ENCODE measurements at regions not wholly inside any gene's neighbourhood (a gene's known extent, or its start where the extent isn't known, plus 50 kb on each side); places are given as distances from the start of the nearest gene placed in this dataset. TPM values are rescaled to one million over a fixed set of nuclear protein-coding genes. Genes with fewer than 3 reads are reported as not detected.
A peak's percentile ranks its signal among the peaks of the same experiment; 100 is the strongest.

- no peaks in the 10 kb centered on the region for H3K27me3 ChIP-seq (replicated peaks in 1 of 4; ENCODE audit: control extremely low read depth in 1 of 4, control insufficient read depth in 3 of 4, insufficient read depth in 4 of 4, low read length in 3 of 4)
- Mint-ChIP-seq H3K27me3 (no peaks in the 10 kb centered on the region), H3K4me1 (peaks cover 17% of the 10 kb centered on the region), H3K9me3 (ENCODE audit: insufficient read depth) (no peaks in the 10 kb centered on the region), H3K4me3 (peak overlapping the region; percentile 54), H3K27ac (no peak overlapping the region)
- ChIA-PET POLR2A (interaction anchor here (0.9 kb wide), 1 partner anchor 14 kb away, joined by 7 read pairs; no protein-coding TSS in a partner anchor), CTCF (interaction anchor here (0.6 kb wide), 1 partner anchor 16 kb away, joined by 3 read pairs; no protein-coding TSS in a partner anchor)
- H2AFZ ChIP-seq (ENCODE audit: insufficient read depth, low read depth, low read length, poor library complexity, severe bottlenecking): peak overlapping the region; percentile 7
- ATAC-seq (ENCODE audit: low read depth): peak; percentile 28
- TF ChIP-seq EZH2 (IDR thresholded peaks at IDR 0.05; ENCODE audit: borderline replicate concordance, insufficient read depth, low read depth, low read length, poor library complexity, severe bottlenecking): no peak
- TF ChIP-seq, protein P1, sequence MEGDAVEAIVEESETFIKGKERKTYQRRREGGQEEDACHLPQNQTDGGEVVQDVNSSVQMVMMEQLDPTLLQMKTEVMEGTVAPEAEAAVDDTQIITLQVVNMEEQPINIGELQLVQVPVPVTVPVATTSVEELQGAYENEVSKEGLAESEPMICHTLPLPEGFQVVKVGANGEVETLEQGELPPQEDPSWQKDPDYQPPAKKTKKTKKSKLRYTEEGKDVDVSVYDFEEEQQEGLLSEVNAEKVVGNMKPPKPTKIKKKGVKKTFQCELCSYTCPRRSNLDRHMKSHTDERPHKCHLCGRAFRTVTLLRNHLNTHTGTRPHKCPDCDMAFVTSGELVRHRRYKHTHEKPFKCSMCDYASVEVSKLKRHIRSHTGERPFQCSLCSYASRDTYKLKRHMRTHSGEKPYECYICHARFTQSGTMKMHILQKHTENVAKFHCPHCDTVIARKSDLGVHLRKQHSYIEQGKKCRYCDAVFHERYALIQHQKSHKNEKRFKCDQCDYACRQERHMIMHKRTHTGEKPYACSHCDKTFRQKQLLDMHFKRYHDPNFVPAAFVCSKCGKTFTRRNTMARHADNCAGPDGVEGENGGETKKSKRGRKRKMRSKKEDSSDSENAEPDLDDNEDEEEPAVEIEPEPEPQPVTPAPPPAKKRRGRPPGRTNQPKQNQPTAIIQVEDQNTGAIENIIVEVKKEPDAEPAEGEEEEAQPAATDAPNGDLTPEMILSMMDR (IDR thresholded peaks at IDR 0.05): no peak
- no peak overlapping the region for H3K27ac ChIP-seq (ENCODE audit: low read length in 2 of 2)
- intact Hi-C loops (cut with micrococcal nuclease): no loop called here
- no peaks in the 10 kb centered on the region for H3K36me3 ChIP-seq (replicated peaks in 1 of 2; ENCODE audit: control extremely low read depth in 1 of 2, control insufficient read depth in 1 of 2, extremely low read depth in 1 of 2, insufficient read depth in 2 of 2, low read length in 1 of 2)
- peaks cover 11 to 16% of the 10 kb centered on the region in 2 donors for H3K4me1 ChIP-seq (ENCODE audit: control insufficient read depth in 2 of 2, insufficient read depth in 2 of 2, low read length in 2 of 2)
- H4K20me1 ChIP-seq (ENCODE audit: control insufficient read depth, insufficient read depth, low read length, poor library complexity, severe bottlenecking): no peaks in the 10 kb centered on the region
- no peak overlapping the region for H3K9ac ChIP-seq (ENCODE audit: low read length)
- H3K79me2 ChIP-seq (ENCODE audit: control insufficient read depth, insufficient read depth, low read length): no peaks in the 10 kb centered on the region
- WGBS (ENCODE audit: insufficient coverage): 37% methylated on average over 5 of the region's 6 CpGs
- H3K4me3 ChIP-seq (ENCODE audit: control extremely low read depth in 1 of 5, extremely low read depth in 1 of 5, insufficient read depth in 1 of 5, low read depth in 2 of 5, low read length in 4 of 5): no peak overlapping the region
- DNase-seq: peak; percentile 31
- H3K4me2 ChIP-seq (replicated peaks; ENCODE audit: low read depth, low read length, poor library complexity, severe bottlenecking): peak overlapping the region; percentile 26
- H3K9me3 ChIP-seq (ENCODE audit: control extremely low read depth in 1 of 3, control insufficient read depth in 2 of 3, insufficient read depth in 1 of 3, low read length in 2 of 3): no peaks in the 10 kb centered on the region
Measured at GRCh38 chr10:3835770-3836169, 50.8 kb upstream of the KLF6 start.

GRCh38 chr10:3834947-3835346 lies 49.9 kb upstream of the KLF6 start:
- ATAC-seq (ENCODE audit: low read depth): no peak

More at GRCh38 chr10:3834947-3835346, 49.9 kb upstream of the KLF6 start:
- no peaks in the 10 kb centered on the region for H3K27me3 Mint-ChIP-seq
- no peaks in the 10 kb centered on the region for H3K9me3 Mint-ChIP-seq (ENCODE audit: insufficient read depth)
- Histone ChIP-seq H3K4me3 (ENCODE audit: control extremely low read depth in 1 of 5, extremely low read depth in 1 of 5, insufficient read depth in 1 of 5, low read depth in 2 of 5, low read length in 4 of 5) (no peak overlapping the region), H3K27ac (ENCODE audit: low read length in 2 of 2) (no peak overlapping the region), H3K27me3 (replicated peaks in 1 of 4; ENCODE audit: control extremely low read depth in 1 of 4, control insufficient read depth in 3 of 4, insufficient read depth in 4 of 4, low read length in 3 of 4) (no peaks in the 10 kb centered on the region), H3K79me2 (ENCODE audit: control insufficient read depth, insufficient read depth, low read length) (no peaks in the 10 kb centered on the region), H3K4me2 (replicated peaks; ENCODE audit: low read depth, low read length, poor library complexity, severe bottlenecking) (no peak overlapping the region), H3K4me1 (ENCODE audit: control insufficient read depth in 2 of 2, insufficient read depth in 2 of 2, low read length in 2 of 2) (peaks cover 11 to 16% of the 10 kb centered on the region in 2 donors), H3K9me3 (ENCODE audit: control extremely low read depth in 1 of 3, control insufficient read depth in 2 of 3, insufficient read depth in 1 of 3, low read length in 2 of 3) (no peaks in the 10 kb centered on the region), H2AFZ (ENCODE audit: insufficient read depth, low read depth, low read length, poor library complexity, severe bottlenecking) (no peak overlapping the region), H4K20me1 (ENCODE audit: control insufficient read depth, insufficient read depth, low read length, poor library complexity, severe bottlenecking) (no peaks in the 10 kb centered on the region), H3K36me3 (replicated peaks in 1 of 2; ENCODE audit: control extremely low read depth in 1 of 2, control insufficient read depth in 1 of 2, extremely low read depth in 1 of 2, insufficient read depth in 2 of 2, low read length in 1 of 2) (no peaks in the 10 kb centered on the region), H3K9ac (ENCODE audit: low read length) (no peak overlapping the region)
- CTCF ChIA-PET: no interaction called here
- no peak for DNase-seq
- H3K4me1 Mint-ChIP-seq: peaks cover 19% of the 10 kb centered on the region
- intact Hi-C loops (cut with micrococcal nuclease): no loop called here
- no CpG with 5 or more reads among the region's 1 CpG for WGBS (ENCODE audit: insufficient coverage)
- POLR2A ChIA-PET: no interaction called here
- TF ChIP-seq EZH2 (IDR thresholded peaks at IDR 0.05; ENCODE audit: borderline replicate concordance, insufficient read depth, low read depth, low read length, poor library complexity, severe bottlenecking): no peak
- TF ChIP-seq, protein P1 (IDR thresholded peaks at IDR 0.05): no peak
- H3K4me3 Mint-ChIP-seq: no peak overlapping the region
- no peak overlapping the region for H3K27ac Mint-ChIP-seq

Small RNA genes in the stretch of these regions (small RNA-seq; reads per million reads assigned to genes)
- gene MIR6078 (ENCODE audit: insufficient read length, low read depth, low replicate concordance): not detected
- gene RNU6-163P (ENCODE audit: insufficient read length, low read depth, low replicate concordance): not detected

All from B cell (primary cell).